ENCODE measurements at regions not wholly inside any gene's neighbourhood (a gene's known extent, or its start where the extent isn't known, plus 50 kb on each side); places are given as distances from the start of the nearest gene placed in this dataset.
"Not testable (repeated sequence)": the region's sequence is repeated elsewhere in the genome, so short reads cannot be mapped to it uniquely, and the experiment has no call there.

GRCh38 chr12:33944703-33945437 lies 77.4 kb upstream of the ALG10 start:
- H4K8ac ChIP-seq (ENCODE audit: low read length): no peak overlapping the region
- DNase-seq: no peak
- H3K36me3 ChIP-seq (ENCODE audit: control insufficient read depth in 1 of 2, insufficient read depth in 2 of 2, low read depth in 1 of 2, low read length in 2 of 2): no peaks in the 10 kb centered on the region
- no peak overlapping the region for H2BK5ac ChIP-seq (ENCODE audit: low read depth, low read length, poor library complexity, severe bottlenecking)
- H3K23ac ChIP-seq (ENCODE audit: low read length in 2 of 2): no peak overlapping the region
- no peak overlapping the region for H3K14ac ChIP-seq (ENCODE audit: low read length in 2 of 2)
- H2AK5ac ChIP-seq (ENCODE audit: low read length, severe bottlenecking): no peak overlapping the region
- no peak overlapping the region for H2AFZ ChIP-seq (ENCODE audit: low read depth, low read length)
- peaks cover 24% of the 10 kb centered on the region for H3K9me3 ChIP-seq (ENCODE audit: control insufficient read depth, low read length)
- no peak overlapping the region for H3K4me2 ChIP-seq (ENCODE audit: low read length, poor library complexity, severe bottlenecking)
- H3K4ac ChIP-seq (ENCODE audit: low read depth in 1 of 2, low read length in 2 of 2): no peak overlapping the region
- H3K27me3 ChIP-seq (ENCODE audit: control insufficient read depth in 1 of 2, insufficient read depth in 1 of 2, low read length in 2 of 2): no peaks in the 10 kb centered on the region
- H3K9ac ChIP-seq (ENCODE audit: low read length): no peak overlapping the region
- no peak overlapping the region for H3K4me3 ChIP-seq (ENCODE audit: insufficient read depth in 1 of 2, low read depth in 1 of 2, low read length in 2 of 2)
- no peak overlapping the region for H2BK15ac ChIP-seq (ENCODE audit: low read depth, poor library complexity, severe bottlenecking)
- no peaks in the 10 kb centered on the region for H3K79me1 ChIP-seq (replicated peaks; ENCODE audit: low read length, poor library complexity, severe bottlenecking)
- H2BK120ac ChIP-seq (ENCODE audit: low read depth, low read length): no peak overlapping the region
- H3K18ac ChIP-seq (ENCODE audit: low read depth in 1 of 2, low read length in 2 of 2): no peak overlapping the region
- H2BK12ac ChIP-seq (ENCODE audit: low read length in 2 of 2): no peak overlapping the region
- 63% methylated on average over 3 of the region's 3 CpGs for WGBS
- no peak overlapping the region for H4K91ac ChIP-seq (ENCODE audit: low read length)
- H3K4me1 ChIP-seq (ENCODE audit: control insufficient read depth, insufficient read depth, low read depth, low read length): no peaks in the 10 kb centered on the region
- H3K27ac ChIP-seq (ENCODE audit: low read length, poor library complexity, severe bottlenecking): no peak overlapping the region

- Histone ChIP-seq H3K36me3 (ENCODE audit: control insufficient read depth in 1 of 2, insufficient read depth in 2 of 2, low read depth in 1 of 2, low read length in 2 of 2) (no peaks in the 10 kb centered on the region), H3K4ac (ENCODE audit: low read depth in 1 of 2, low read length in 2 of 2) (no peak overlapping the region), H3K14ac (ENCODE audit: low read length in 2 of 2) (no peak overlapping the region), H3K4me3 (ENCODE audit: insufficient read depth in 1 of 2, low read depth in 1 of 2, low read length in 2 of 2) (no peak overlapping the region), H2AFZ (ENCODE audit: low read depth, low read length) (no peak overlapping the region), H3K4me2 (ENCODE audit: low read length, poor library complexity, severe bottlenecking) (no peak overlapping the region), H3K27me3 (ENCODE audit: control insufficient read depth in 1 of 2, insufficient read depth in 1 of 2, low read length in 2 of 2) (no peaks in the 10 kb centered on the region), H2BK12ac (ENCODE audit: low read length in 2 of 2) (no peak overlapping the region), H3K9ac (ENCODE audit: low read length) (no peak overlapping the region), H2AK5ac (ENCODE audit: low read length, severe bottlenecking) (no peak overlapping the region), H4K8ac (ENCODE audit: low read length) (no peak overlapping the region), H2BK120ac (ENCODE audit: low read depth, low read length) (no peak overlapping the region), H3K4me1 (ENCODE audit: control insufficient read depth, insufficient read depth, low read depth, low read length) (no peaks in the 10 kb centered on the region), H3K9me3 (ENCODE audit: control insufficient read depth, low read length) (peaks cover 29% of the 10 kb centered on the region), H4K91ac (ENCODE audit: low read length) (no peak overlapping the region), H3K27ac (ENCODE audit: low read length, poor library complexity, severe bottlenecking) (no peak overlapping the region), H3K18ac (ENCODE audit: low read depth in 1 of 2, low read length in 2 of 2) (no peak overlapping the region), H3K79me1 (replicated peaks; ENCODE audit: low read length, poor library complexity, severe bottlenecking) (no peaks in the 10 kb centered on the region), H2BK15ac (ENCODE audit: low read depth, poor library complexity, severe bottlenecking) (no peak overlapping the region), H3K23ac (ENCODE audit: low read length in 2 of 2) (no peak overlapping the region), H2BK5ac (ENCODE audit: low read depth, low read length, poor library complexity, severe bottlenecking) (no peak overlapping the region)
- 81% methylated on average over 6 of the region's 6 CpGs for WGBS
- no peak for DNase-seq
Observed at GRCh38 chr12:33945438-33945784, 76.9 kb upstream of the ALG10 start.

GRCh38 chr12:33966219-33966618 lies 56.1 kb upstream of the ALG10 start:
- H3K18ac ChIP-seq (ENCODE audit: low read depth in 1 of 2, low read length in 2 of 2); H3K23ac ChIP-seq (ENCODE audit: low read length in 2 of 2); H3K27ac ChIP-seq (ENCODE audit: low read length, poor library complexity, severe bottlenecking); H3K4me1 ChIP-seq (ENCODE audit: control insufficient read depth, insufficient read depth, low read depth, low read length); H3K14ac ChIP-seq (ENCODE audit: low read length in 2 of 2); H2AFZ ChIP-seq (ENCODE audit: low read depth, low read length); H3K9ac ChIP-seq (ENCODE audit: low read length); H4K8ac ChIP-seq (ENCODE audit: low read length); H3K4ac ChIP-seq (ENCODE audit: low read depth in 1 of 2, low read length in 2 of 2); H3K4me3 ChIP-seq (ENCODE audit: insufficient read depth in 1 of 2, low read depth in 1 of 2, low read length in 2 of 2); H2AK5ac ChIP-seq (ENCODE audit: low read length, severe bottlenecking); H4K91ac ChIP-seq (ENCODE audit: low read length); H2BK12ac ChIP-seq (ENCODE audit: low read length in 2 of 2); H3K4me2 ChIP-seq (ENCODE audit: low read length, poor library complexity, severe bottlenecking); DNase-seq; H3K79me1 ChIP-seq (replicated peaks; ENCODE audit: low read length, poor library complexity, severe bottlenecking); H2BK15ac ChIP-seq (ENCODE audit: low read depth, poor library complexity, severe bottlenecking); H3K36me3 ChIP-seq (ENCODE audit: control insufficient read depth in 1 of 2, insufficient read depth in 2 of 2, low read depth in 1 of 2, low read length in 2 of 2); H2BK120ac ChIP-seq (ENCODE audit: low read depth, low read length); H2BK5ac ChIP-seq (ENCODE audit: low read depth, low read length, poor library complexity, severe bottlenecking); H3K9me3 ChIP-seq (ENCODE audit: control insufficient read depth, low read length); H3K27me3 ChIP-seq (ENCODE audit: control insufficient read depth in 1 of 2, insufficient read depth in 1 of 2, low read length in 2 of 2): not testable (repeated sequence)
- 80% methylated on average over 7 of the region's 7 CpGs for WGBS

- no peaks in the 10 kb centered on the region for H3K79me1 ChIP-seq (replicated peaks; ENCODE audit: low read length, poor library complexity, severe bottlenecking)
- no peak overlapping the region for H2BK5ac ChIP-seq (ENCODE audit: low read depth, low read length, poor library complexity, severe bottlenecking)
- no peak overlapping the region for H4K8ac ChIP-seq (ENCODE audit: low read length)
- H3K4me3 ChIP-seq (ENCODE audit: insufficient read depth in 1 of 2, low read depth in 1 of 2, low read length in 2 of 2): no peak overlapping the region
- no peak overlapping the region for H4K91ac ChIP-seq (ENCODE audit: low read length)
- H2BK15ac ChIP-seq (ENCODE audit: low read depth, poor library complexity, severe bottlenecking): no peak overlapping the region
- H3K18ac ChIP-seq (ENCODE audit: low read depth in 1 of 2, low read length in 2 of 2): no peak overlapping the region
- WGBS: no CpG with 5 or more reads among the region's 1 CpG
- H3K4me1 ChIP-seq (ENCODE audit: control insufficient read depth, insufficient read depth, low read depth, low read length): no peaks in the 10 kb centered on the region
- H3K27ac ChIP-seq (ENCODE audit: low read length, poor library complexity, severe bottlenecking): no peak overlapping the region
- no peaks in the 10 kb centered on the region for H3K27me3 ChIP-seq (ENCODE audit: control insufficient read depth in 1 of 2, insufficient read depth in 1 of 2, low read length in 2 of 2)
- no peak overlapping the region for H2BK12ac ChIP-seq (ENCODE audit: low read length in 2 of 2)
- no peak for DNase-seq
- no peak overlapping the region for H3K4ac ChIP-seq (ENCODE audit: low read depth in 1 of 2, low read length in 2 of 2)
- no peak overlapping the region for H2AFZ ChIP-seq (ENCODE audit: low read depth, low read length)
- no peak overlapping the region for H2BK120ac ChIP-seq (ENCODE audit: low read depth, low read length)
- no peaks in the 10 kb centered on the region for H3K9me3 ChIP-seq (ENCODE audit: control insufficient read depth, low read length)
- H3K23ac ChIP-seq (ENCODE audit: low read length in 2 of 2): no peak overlapping the region
- H3K4me2 ChIP-seq (ENCODE audit: low read length, poor library complexity, severe bottlenecking): no peak overlapping the region
- no peak overlapping the region for H3K9ac ChIP-seq (ENCODE audit: low read length)
- H3K36me3 ChIP-seq (ENCODE audit: control insufficient read depth in 1 of 2, insufficient read depth in 2 of 2, low read depth in 1 of 2, low read length in 2 of 2): no peaks in the 10 kb centered on the region
- H3K14ac ChIP-seq (ENCODE audit: low read length in 2 of 2): no peak overlapping the region
- H2AK5ac ChIP-seq (ENCODE audit: low read length, severe bottlenecking): no peak overlapping the region
Observed at GRCh38 chr12:33967760-33968159, 54.5 kb upstream of the ALG10 start.
